WTC11 (cell line): ENCODE measurements at regions not wholly inside any gene's neighbourhood (a gene's known extent, or its start where the extent isn't known, plus 50 kb on each side); places are given as distances from the start of the nearest gene placed in this dataset.

Source experiments
- ATAC-seq: fragments of 200-7000 bp; cut with Tn5 transposase; 2 replicates; pipeline ENCODE4 v1.10.0; 2021; ENCODE audit warnings: mild to moderate bottlenecking, moderate library complexity
- CTCF ChIA-PET: fragments of 300-600 bp; sonication (Branson Sonifier 250); formaldehyde crosslinking; loops from one replicate; lab custom pipeline; 2021; ENCODE audit warnings: antibody characterized with exemption; lab: Charles Lee
- POLR2A ChIA-PET: fragments of 350-600 bp; sonication (Branson Sonifier 250); formaldehyde crosslinking; loops from one replicate; lab custom pipeline; 2021; ENCODE audit warnings: antibody characterized with exemption; lab: Charles Lee
- DNase-seq: peaks from one replicate; pipeline ENCODE4 v3.0.0; 2021; ENCODE audit warnings: low spot score
- H3K27ac Mint-ChIP-seq: 2 replicates; pipeline ENCODE4 v1.8.0; 2021; ENCODE audit warnings: mixed read lengths
- H3K27me3 Mint-ChIP-seq: 2 replicates; pipeline ENCODE4 v1.8.0; 2021; ENCODE audit warnings: low read depth, mild to moderate bottlenecking, moderate library complexity, mixed read lengths
- H3K36me3 Mint-ChIP-seq: 2 replicates; pipeline ENCODE4 v1.8.0; 2021; ENCODE audit warnings: mixed read lengths
- H3K4me1 Mint-ChIP-seq: 2 replicates; pipeline ENCODE4 v1.8.0; 2022; ENCODE audit warnings: mixed read lengths
- H3K4me3 Mint-ChIP-seq: 2 replicates; pipeline ENCODE4 v1.8.0; 2021; ENCODE audit warnings: mild to moderate bottlenecking, moderate library complexity, mixed read lengths
- H3K9me3 Mint-ChIP-seq: 2 replicates; pipeline ENCODE4 v1.8.0; 2021; ENCODE audit warnings: mixed read lengths
- CREB1 ChIP-seq: sonication (generic); formaldehyde crosslinking; IDR thresholded peaks from 2 replicates; pipeline ENCODE4 v1.8.0; 2023; ENCODE audit warnings: mild to moderate bottlenecking, missing genetic modification reagents
- EMX1 ChIP-seq: fragments of 250-450 bp; sonication (Bioruptor Pico); IDR thresholded peaks from 2 replicates; pipeline ENCODE4 v1.8.0; 2021; ENCODE audit warnings: mild to moderate bottlenecking
- OVOL2 ChIP-seq: fragments of 250-450 bp; sonication (Bioruptor Pico); IDR thresholded peaks from 2 replicates; pipeline ENCODE4 v1.9.0; 2021; ENCODE audit warnings: mild to moderate bottlenecking, borderline replicate concordance
- SMAD3 ChIP-seq: sonication (generic); formaldehyde crosslinking; IDR thresholded peaks from 2 replicates; pipeline ENCODE4 v1.8.0; 2022; ENCODE audit warnings: missing genetic modification reagents, mild to moderate bottlenecking, borderline replicate concordance
- SOX15 ChIP-seq: fragments of 250-450 bp; sonication (Bioruptor Pico); IDR thresholded peaks from 2 replicates; pipeline ENCODE4 v1.9.0; 2021; ENCODE audit warnings: mild to moderate bottlenecking
- TP53 ChIP-seq: sonication (generic); formaldehyde crosslinking; IDR thresholded peaks from 2 replicates; pipeline ENCODE4 v1.8.1; 2023; ENCODE audit warnings: mild to moderate bottlenecking, missing genetic modification reagents
- ZNF219 ChIP-seq: sonication (generic); formaldehyde crosslinking; IDR thresholded peaks from 2 replicates; pipeline ENCODE4 v1.8.0; 2023; ENCODE audit warnings: missing genetic modification reagents, mild to moderate bottlenecking, borderline replicate concordance
- ZNF317 ChIP-seq: sonication (generic); formaldehyde crosslinking; IDR thresholded peaks from 2 replicates; pipeline ENCODE4 v1.8.1; 2023; ENCODE audit warnings: low read depth, mild to moderate bottlenecking, moderate library complexity, missing genetic modification reagents, borderline replicate concordance
- ZNF671 ChIP-seq: fragments of 250-450 bp; sonication (Bioruptor Pico); IDR thresholded peaks from 2 replicates; pipeline ENCODE4 v1.8.0; 2021; ENCODE audit warnings: mild to moderate bottlenecking
- TF ChIP-seq, protein P1 (sequence below): sonication (generic); formaldehyde crosslinking; IDR thresholded peaks from 2 replicates; pipeline ENCODE4 v1.8.0; 2022; ENCODE audit warnings: missing genetic modification reagents
- TF ChIP-seq, protein P2 (sequence below): sonication (generic); formaldehyde crosslinking; IDR thresholded peaks from 2 replicates; pipeline ENCODE4 v1.8.1; 2022; ENCODE audit warnings: mild to moderate bottlenecking, moderate library complexity, missing genetic modification reagents
- TF ChIP-seq, protein P3 (sequence below): fragments of 250-450 bp; sonication (Bioruptor Pico); conservative IDR thresholded peaks from 2 replicates; pipeline ENCODE4 v1.9.0; 2021; ENCODE audit warnings: mild to moderate bottlenecking
- TF ChIP-seq, protein P4 (sequence below): fragments of 250-450 bp; sonication (Bioruptor Pico); IDR thresholded peaks from 2 replicates; pipeline ENCODE4 v1.9.0; 2021; ENCODE audit warnings: moderate library complexity, mild to moderate bottlenecking, inconsistent platforms, borderline replicate concordance
- TF ChIP-seq, protein P5 (sequence below): sonication (generic); formaldehyde crosslinking; IDR thresholded peaks from 2 replicates; pipeline ENCODE4 v1.8.0; 2022; ENCODE audit warnings: mild to moderate bottlenecking, missing genetic modification reagents

DNA sequence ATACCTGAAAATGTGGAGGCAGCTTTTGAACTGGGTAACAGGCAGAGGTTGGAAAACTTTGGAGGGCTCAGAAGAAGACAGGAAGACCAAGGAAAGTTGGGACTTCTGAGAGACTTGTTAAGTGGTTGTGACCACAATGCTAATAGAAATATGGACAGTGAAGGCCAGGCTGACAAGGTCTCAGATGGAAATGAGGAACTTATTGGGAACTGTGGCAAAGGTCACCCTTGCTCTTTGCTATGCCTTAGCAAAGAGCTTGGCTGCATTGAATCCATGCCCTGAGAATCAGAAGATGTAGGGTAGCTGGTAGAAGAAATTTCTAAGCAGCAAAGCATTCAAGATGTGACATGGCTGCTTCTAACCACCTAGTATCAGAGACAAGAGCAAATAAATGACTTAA lies 244.4 kb upstream of the ADRA1B start:
- TF ChIP-seq, protein P1, sequence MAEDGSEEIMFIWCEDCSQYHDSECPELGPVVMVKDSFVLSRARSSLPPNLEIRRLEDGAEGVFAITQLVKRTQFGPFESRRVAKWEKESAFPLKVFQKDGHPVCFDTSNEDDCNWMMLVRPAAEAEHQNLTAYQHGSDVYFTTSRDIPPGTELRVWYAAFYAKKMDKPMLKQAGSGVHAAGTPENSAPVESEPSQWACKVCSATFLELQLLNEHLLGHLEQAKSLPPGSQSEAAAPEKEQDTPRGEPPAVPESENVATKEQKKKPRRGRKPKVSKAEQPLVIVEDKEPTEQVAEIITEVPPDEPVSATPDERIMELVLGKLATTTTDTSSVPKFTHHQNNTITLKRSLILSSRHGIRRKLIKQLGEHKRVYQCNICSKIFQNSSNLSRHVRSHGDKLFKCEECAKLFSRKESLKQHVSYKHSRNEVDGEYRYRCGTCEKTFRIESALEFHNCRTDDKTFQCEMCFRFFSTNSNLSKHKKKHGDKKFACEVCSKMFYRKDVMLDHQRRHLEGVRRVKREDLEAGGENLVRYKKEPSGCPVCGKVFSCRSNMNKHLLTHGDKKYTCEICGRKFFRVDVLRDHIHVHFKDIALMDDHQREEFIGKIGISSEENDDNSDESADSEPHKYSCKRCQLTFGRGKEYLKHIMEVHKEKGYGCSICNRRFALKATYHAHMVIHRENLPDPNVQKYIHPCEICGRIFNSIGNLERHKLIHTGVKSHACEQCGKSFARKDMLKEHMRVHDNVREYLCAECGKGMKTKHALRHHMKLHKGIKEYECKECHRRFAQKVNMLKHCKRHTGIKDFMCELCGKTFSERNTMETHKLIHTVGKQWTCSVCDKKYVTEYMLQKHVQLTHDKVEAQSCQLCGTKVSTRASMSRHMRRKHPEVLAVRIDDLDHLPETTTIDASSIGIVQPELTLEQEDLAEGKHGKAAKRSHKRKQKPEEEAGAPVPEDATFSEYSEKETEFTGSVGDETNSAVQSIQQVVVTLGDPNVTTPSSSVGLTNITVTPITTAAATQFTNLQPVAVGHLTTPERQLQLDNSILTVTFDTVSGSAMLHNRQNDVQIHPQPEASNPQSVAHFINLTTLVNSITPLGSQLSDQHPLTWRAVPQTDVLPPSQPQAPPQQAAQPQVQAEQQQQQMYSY (CRISPR knock-in tag) = no peak
- TF ChIP-seq ZNF317 (CRISPR knock-in tag) (no peak), ZNF671 (no peak), EMX1 (CRISPR knock-in tag) (no peak), SMAD3 (CRISPR knock-in tag) (no peak), TP53 (CRISPR knock-in tag) (no peak), SOX15 (CRISPR knock-in tag) (no peak)
- TF ChIP-seq, protein P2, sequence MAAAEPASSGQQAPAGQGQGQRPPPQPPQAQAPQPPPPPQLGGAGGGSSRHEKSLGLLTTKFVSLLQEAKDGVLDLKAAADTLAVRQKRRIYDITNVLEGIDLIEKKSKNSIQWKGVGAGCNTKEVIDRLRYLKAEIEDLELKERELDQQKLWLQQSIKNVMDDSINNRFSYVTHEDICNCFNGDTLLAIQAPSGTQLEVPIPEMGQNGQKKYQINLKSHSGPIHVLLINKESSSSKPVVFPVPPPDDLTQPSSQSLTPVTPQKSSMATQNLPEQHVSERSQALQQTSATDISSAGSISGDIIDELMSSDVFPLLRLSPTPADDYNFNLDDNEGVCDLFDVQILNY (CRISPR knock-in tag) = no peak
- TF ChIP-seq, protein P3, sequence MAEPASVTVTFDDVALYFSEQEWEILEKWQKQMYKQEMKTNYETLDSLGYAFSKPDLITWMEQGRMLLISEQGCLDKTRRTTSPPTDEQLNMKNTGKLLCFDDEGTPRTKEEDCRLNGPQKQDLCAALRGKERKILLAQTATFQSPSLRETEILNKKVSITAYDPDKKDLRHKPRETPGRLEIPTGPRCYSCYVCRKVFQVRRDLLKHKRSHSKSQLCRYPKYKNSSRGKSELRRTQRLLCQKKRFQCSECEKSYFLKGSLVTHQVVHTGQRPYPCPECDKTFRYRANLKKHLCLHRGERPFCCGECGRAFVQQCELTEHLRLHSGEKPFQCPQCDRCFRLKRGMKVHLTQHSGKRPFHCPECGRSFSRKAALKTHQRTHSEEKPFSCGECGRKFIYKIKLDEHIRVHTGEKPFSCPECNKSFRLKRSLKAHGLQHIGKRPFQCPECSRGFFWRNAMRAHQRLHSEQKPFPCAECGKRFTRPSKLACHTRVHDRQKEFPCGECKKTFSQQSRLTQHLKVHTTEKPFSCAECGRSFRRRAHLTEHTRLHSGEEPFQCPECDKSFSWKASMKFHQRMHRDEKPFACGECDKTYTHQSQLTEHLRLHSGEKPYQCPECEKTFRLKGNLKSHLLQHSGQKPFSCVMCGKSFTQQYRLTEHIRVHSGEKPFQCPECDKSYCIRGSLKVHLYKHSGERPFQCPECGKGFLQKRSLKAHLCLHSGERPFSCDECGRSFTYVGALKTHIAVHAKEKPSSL (CRISPR knock-in tag) = no peak
- TF ChIP-seq, protein P4, sequence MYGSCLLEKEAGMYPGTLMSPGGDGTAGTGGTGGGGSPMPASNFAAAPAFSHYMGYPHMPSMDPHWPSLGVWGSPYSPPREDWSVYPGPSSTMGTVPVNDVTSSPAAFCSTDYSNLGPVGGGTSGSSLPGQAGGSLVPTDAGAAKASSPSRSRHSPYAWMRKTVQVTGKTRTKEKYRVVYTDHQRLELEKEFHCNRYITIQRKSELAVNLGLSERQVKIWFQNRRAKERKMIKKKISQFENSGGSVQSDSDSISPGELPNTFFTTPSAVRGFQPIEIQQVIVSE (CRISPR knock-in tag) = no peak

DNA sequence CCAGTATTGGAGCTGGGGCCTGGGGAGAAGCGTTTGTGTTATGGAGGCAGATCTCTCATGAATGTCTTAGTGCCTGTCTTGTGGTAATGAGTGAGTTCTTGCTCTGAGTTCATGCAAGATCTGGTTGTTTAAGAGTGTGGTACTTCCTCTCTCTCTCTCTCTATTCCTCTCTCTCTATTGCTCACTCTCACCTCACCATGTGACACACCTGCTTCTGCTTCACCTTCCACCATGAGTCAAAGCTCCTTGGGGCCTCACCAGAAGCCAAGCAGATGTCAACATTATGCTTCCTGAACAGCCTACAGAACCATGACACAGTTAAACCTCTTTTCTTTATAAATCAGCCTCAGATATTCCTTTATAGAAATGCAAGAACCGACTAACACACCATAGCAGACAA lies 242.7 kb upstream of the ADRA1B start:
- ChIA-PET CTCF (no interaction called here), POLR2A (no interaction called here)
- Mint-ChIP-seq H3K4me3 (no peak overlapping the region), H3K27ac (no peak overlapping the region), H3K4me1 (no peaks in the 10 kb centered on the region), H3K27me3 (no peaks in the 10 kb centered on the region), H3K9me3 (peaks cover 39% of the 10 kb centered on the region), H3K36me3 (peaks cover 4% of the 10 kb centered on the region; the same call in 1 of the 2 replicates)
- TF ChIP-seq ZNF219 (CRISPR knock-in tag) (no peak), CREB1 (no peak), OVOL2 (CRISPR knock-in tag) (no peak)
- TF ChIP-seq, protein P5, sequence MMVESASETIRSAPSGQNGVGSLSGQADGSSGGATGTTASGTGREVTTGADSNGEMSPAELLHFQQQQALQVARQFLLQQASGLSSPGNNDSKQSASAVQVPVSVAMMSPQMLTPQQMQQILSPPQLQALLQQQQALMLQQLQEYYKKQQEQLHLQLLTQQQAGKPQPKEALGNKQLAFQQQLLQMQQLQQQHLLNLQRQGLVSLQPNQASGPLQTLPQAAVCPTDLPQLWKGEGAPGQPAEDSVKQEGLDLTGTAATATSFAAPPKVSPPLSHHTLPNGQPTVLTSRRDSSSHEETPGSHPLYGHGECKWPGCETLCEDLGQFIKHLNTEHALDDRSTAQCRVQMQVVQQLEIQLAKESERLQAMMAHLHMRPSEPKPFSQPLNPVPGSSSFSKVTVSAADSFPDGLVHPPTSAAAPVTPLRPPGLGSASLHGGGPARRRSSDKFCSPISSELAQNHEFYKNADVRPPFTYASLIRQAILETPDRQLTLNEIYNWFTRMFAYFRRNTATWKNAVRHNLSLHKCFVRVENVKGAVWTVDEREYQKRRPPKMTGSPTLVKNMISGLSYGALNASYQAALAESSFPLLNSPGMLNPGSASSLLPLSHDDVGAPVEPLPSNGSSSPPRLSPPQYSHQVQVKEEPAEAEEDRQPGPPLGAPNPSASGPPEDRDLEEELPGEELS (CRISPR knock-in tag) = no peak
- TF ChIP-seq, protein P4 (CRISPR knock-in tag) = no peak
- DNase-seq (no peak), ATAC-seq (no peak)

More for the DNA sequence above, 244.4 kb upstream of the ADRA1B start:
- Mint-ChIP-seq H3K27me3 (no peaks in the 10 kb centered on the region), H3K27ac (no peak overlapping the region), H3K4me1 (no peaks in the 10 kb centered on the region), H3K9me3 (peaks cover 28% of the 10 kb centered on the region), H3K4me3 (no peak overlapping the region), H3K36me3 (peaks cover 4% of the 10 kb centered on the region; the same call in 1 of the 2 replicates)
- ChIA-PET POLR2A (interaction anchor here (0.7 kb wide), 1 partner anchor 329 kb away, joined by 3 read pairs; no protein-coding TSS in a partner anchor), CTCF (no interaction called here)
- ATAC-seq (no peak), DNase-seq (no peak)
